ENCODE measurements at regions not wholly inside any gene's neighbourhood (a gene's known extent, or its start where the extent isn't known, plus 50 kb on each side); places are given as distances from the start of the nearest gene placed in this dataset.

GRCh38 chr13:26956522-26957142 lies 196.0 kb upstream of the GPR12 start:
- TF ChIP-seq KLF5 (IDR thresholded peaks at IDR 0.05; ENCODE audit: partially characterized antibody) (no peak), MAX (IDR thresholded peaks at IDR 0.05; ENCODE audit: low read depth, low read length) (no peak), HDAC2 (IDR thresholded peaks at IDR 0.05) (no peak), CTCF (IDR thresholded peaks at IDR 0.05 in 2 of 3, conservative IDR thresholded peaks at IDR 0.05 in 1 of 3; ENCODE audit: control insufficient read depth in 2 of 3, extremely low read depth in 1 of 3, insufficient read depth in 1 of 3, low read depth in 3 of 3, low read length in 3 of 3) (no peak), ETV6 (conservative IDR thresholded peaks at IDR 0.05 in 1 of 2, IDR thresholded peaks at IDR 0.05 in 1 of 2; ENCODE audit: borderline replicate concordance in 1 of 2, low read depth in 1 of 2) (no peak), POLR2AphosphoS5 (IDR thresholded peaks at IDR 0.05; ENCODE audit: low read length) (no peak), PAX8 (IDR thresholded peaks at IDR 0.05) (no peak), MTA3 (IDR thresholded peaks at IDR 0.05; ENCODE audit: borderline replicate concordance, low read length) (no peak), ZNF687 (IDR thresholded peaks at IDR 0.05) (no peak), JUND (IDR thresholded peaks at IDR 0.05; ENCODE audit: low read depth, low read length) (no peak)

Measured in GM12878 (cell line).